ENCODE measurements at regions not wholly inside any gene's neighbourhood (a gene's known extent, or its start where the extent isn't known, plus 50 kb on each side); places are given as distances from the start of the nearest gene placed in this dataset.

- Histone ChIP-seq H3K4me1 (ENCODE audit: control insufficient read depth in 2 of 2, insufficient read depth in 2 of 2, low read length in 1 of 2) (no peaks in the 10 kb centered on the region), H3K4me3 (ENCODE audit: low read depth in 1 of 2, low read length in 2 of 2) (no peak overlapping the region), H3K27me3 (ENCODE audit: control insufficient read depth in 1 of 2, insufficient read depth in 2 of 2, low read length in 2 of 2) (no peaks in the 10 kb centered on the region), H3K27ac (ENCODE audit: low read depth in 2 of 2, low read length in 1 of 2) (no peak overlapping the region), H3K9me3 (ENCODE audit: control insufficient read depth in 2 of 2, insufficient read depth in 1 of 2, low read depth in 1 of 2, low read length in 1 of 2) (no peaks in the 10 kb centered on the region), H3K36me3 (ENCODE audit: control insufficient read depth in 2 of 2, insufficient read depth in 2 of 2, low read length in 1 of 2) (no peaks in the 10 kb centered on the region)
- WGBS, 2 donors, result 71 to 72% methylated on average over 4 of the region's 4 CpGs
Observed at GRCh38 chr7:80374321-80374720, 137.5 kb downstream of the GNAT3 start.

GRCh38 chr7:80373429-80374032, 138.3 kb downstream of the GNAT3 start:
- H3K27ac ChIP-seq (ENCODE audit: low read depth in 2 of 2, low read length in 1 of 2), result no peak overlapping the region
- 77 to 78% methylated on average over 4 of the region's 4 CpGs for WGBS, 2 donors
- no peak overlapping the region for H3K4me3 ChIP-seq (ENCODE audit: low read depth in 1 of 2, low read length in 2 of 2)
- H3K27me3 ChIP-seq (ENCODE audit: control insufficient read depth in 1 of 2, insufficient read depth in 2 of 2, low read length in 2 of 2), result no peaks in the 10 kb centered on the region
- H3K36me3 ChIP-seq (ENCODE audit: control insufficient read depth in 2 of 2, insufficient read depth in 2 of 2, low read length in 1 of 2), result no peaks in the 10 kb centered on the region
- H3K4me1 ChIP-seq (ENCODE audit: control insufficient read depth in 2 of 2, insufficient read depth in 2 of 2, low read length in 1 of 2), result no peaks in the 10 kb centered on the region
- H3K9me3 ChIP-seq (ENCODE audit: control insufficient read depth in 2 of 2, insufficient read depth in 1 of 2, low read depth in 1 of 2, low read length in 1 of 2), result no peaks in the 10 kb centered on the region

DNA sequence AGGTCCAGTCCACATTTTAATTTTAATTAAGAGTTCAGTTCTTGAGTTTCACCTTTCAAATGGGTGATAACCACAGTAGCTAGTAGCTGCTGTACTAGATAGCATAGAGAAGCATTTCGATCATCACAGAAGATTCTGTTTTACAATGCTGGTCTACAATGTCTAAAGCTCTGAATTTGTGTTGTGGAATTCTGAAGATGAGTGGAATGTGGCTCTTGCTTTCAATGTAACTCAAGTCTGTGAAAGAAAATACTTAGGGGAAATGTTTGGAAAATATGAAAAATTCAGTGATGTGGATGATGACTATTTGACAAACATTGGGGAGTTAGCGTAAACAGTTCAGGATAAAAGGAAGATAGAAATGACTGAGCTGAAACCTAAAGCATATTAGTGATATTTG, 139.4 kb downstream of the GNAT3 start:
- Histone ChIP-seq H3K4me1 (ENCODE audit: control insufficient read depth in 2 of 2, insufficient read depth in 2 of 2, low read length in 1 of 2) (no peaks in the 10 kb centered on the region), H3K9me3 (ENCODE audit: control insufficient read depth in 2 of 2, insufficient read depth in 1 of 2, low read depth in 1 of 2, low read length in 1 of 2) (no peaks in the 10 kb centered on the region), H3K27me3 (ENCODE audit: control insufficient read depth in 1 of 2, insufficient read depth in 2 of 2, low read length in 2 of 2) (no peaks in the 10 kb centered on the region), H3K27ac (ENCODE audit: low read depth in 2 of 2, low read length in 1 of 2) (no peak overlapping the region), H3K36me3 (ENCODE audit: control insufficient read depth in 2 of 2, insufficient read depth in 2 of 2, low read length in 1 of 2) (no peaks in the 10 kb centered on the region), H3K4me3 (ENCODE audit: low read depth in 1 of 2, low read length in 2 of 2) (no peak overlapping the region)
- 74 to 75% methylated on average over 2 of the region's 2 CpGs for WGBS, 2 donors

DNA sequence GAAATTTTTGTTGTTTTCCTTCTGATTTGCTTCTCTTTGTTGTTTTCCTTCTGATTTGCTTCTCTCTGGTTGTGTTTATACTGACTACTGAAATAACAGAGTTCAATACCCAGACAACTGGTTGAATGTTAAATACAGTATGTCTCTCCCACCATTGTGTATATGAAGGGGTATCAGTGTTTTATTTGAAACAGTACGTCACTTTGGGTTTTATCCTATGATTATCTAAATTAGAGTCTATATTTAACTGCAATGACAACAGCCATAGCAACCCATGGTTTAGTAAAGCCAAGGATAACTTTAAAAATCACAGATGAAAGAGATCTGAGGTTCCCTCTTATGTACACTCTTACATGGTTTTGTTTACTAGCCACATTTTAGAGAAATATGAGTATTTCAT, 141.3 kb downstream of the GNAT3 start:
- Histone ChIP-seq H3K27me3 (ENCODE audit: control insufficient read depth in 1 of 2, insufficient read depth in 2 of 2, low read length in 2 of 2) (no peaks in the 10 kb centered on the region), H3K9me3 (ENCODE audit: control insufficient read depth in 2 of 2, insufficient read depth in 1 of 2, low read depth in 1 of 2, low read length in 1 of 2) (no peaks in the 10 kb centered on the region), H3K36me3 (ENCODE audit: control insufficient read depth in 2 of 2, insufficient read depth in 2 of 2, low read length in 1 of 2) (no peaks in the 10 kb centered on the region), H3K4me3 (ENCODE audit: low read depth in 1 of 2, low read length in 2 of 2) (no peak overlapping the region), H3K4me1 (ENCODE audit: control insufficient read depth in 2 of 2, insufficient read depth in 2 of 2, low read length in 1 of 2) (no peaks in the 10 kb centered on the region), H3K27ac (ENCODE audit: low read depth in 2 of 2, low read length in 1 of 2) (no peak overlapping the region)
- 78 to 89% methylated on average over 1 of the region's 1 CpG for WGBS, 2 donors

DNA sequence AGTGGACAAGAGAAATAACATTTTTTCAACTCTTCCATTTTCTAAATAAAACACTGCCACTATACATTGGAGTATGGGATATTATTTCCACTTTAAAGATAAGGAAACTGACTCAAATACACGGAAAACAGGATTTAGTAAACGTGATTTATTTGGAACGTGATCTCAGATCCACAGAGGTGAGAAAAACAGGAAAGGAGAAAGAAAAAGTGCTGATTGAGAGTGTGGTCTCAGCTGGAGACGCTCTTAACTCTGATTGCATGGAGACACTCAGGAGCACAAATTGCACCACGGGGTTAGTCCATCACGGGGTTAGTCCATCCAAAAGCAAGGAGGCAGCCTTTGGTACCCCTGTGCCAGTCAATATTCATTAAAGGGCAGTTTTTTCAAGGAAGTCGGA, 142.5 kb downstream of the GNAT3 start:
- Histone ChIP-seq H3K4me3 (ENCODE audit: low read depth in 1 of 2, low read length in 2 of 2) (no peak overlapping the region), H3K36me3 (ENCODE audit: control insufficient read depth in 2 of 2, insufficient read depth in 2 of 2, low read length in 1 of 2) (no peaks in the 10 kb centered on the region), H3K9me3 (ENCODE audit: control insufficient read depth in 2 of 2, insufficient read depth in 1 of 2, low read depth in 1 of 2, low read length in 1 of 2) (no peaks in the 10 kb centered on the region), H3K4me1 (ENCODE audit: control insufficient read depth in 2 of 2, insufficient read depth in 2 of 2, low read length in 1 of 2) (no peaks in the 10 kb centered on the region), H3K27ac (ENCODE audit: low read depth in 2 of 2, low read length in 1 of 2) (no peak overlapping the region), H3K27me3 (ENCODE audit: control insufficient read depth in 1 of 2, insufficient read depth in 2 of 2, low read length in 2 of 2) (no peaks in the 10 kb centered on the region)
- 73 to 77% methylated on average over 7 of the region's 7 CpGs for WGBS, 2 donors

DNA sequence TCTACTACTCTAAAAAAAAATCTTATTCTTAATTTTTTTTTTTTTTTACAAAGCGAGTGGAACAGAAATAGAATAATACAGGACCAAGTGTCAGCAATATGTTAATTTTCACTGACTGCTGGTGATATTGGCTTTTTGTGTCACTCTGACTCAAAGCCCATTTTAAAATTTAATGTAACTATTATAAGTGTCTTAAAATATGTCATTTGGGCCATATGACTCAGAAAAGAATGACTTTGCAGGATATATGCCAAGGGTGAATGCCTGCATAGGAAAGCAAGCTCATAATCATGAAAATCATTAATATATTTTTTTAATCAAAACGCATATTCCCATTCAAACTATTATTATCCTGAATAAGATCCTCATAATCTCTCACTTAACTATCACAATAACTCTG, 149.2 kb downstream of the GNAT3 start:
- Histone ChIP-seq H3K4me3 (ENCODE audit: low read depth in 1 of 2, low read length in 2 of 2) (no peak overlapping the region), H3K36me3 (ENCODE audit: control insufficient read depth in 2 of 2, insufficient read depth in 2 of 2, low read length in 1 of 2) (no peaks in the 10 kb centered on the region), H3K27me3 (ENCODE audit: control insufficient read depth in 1 of 2, insufficient read depth in 2 of 2, low read length in 2 of 2) (no peaks in the 10 kb centered on the region), H3K27ac (ENCODE audit: low read depth in 2 of 2, low read length in 1 of 2) (no peak overlapping the region), H3K9me3 (ENCODE audit: control insufficient read depth in 2 of 2, insufficient read depth in 1 of 2, low read depth in 1 of 2, low read length in 1 of 2) (no peaks in the 10 kb centered on the region), H3K4me1 (ENCODE audit: control insufficient read depth in 2 of 2, insufficient read depth in 2 of 2, low read length in 1 of 2) (no peaks in the 10 kb centered on the region)
- 86% methylated on average over 2 of the region's 2 CpGs for WGBS, 2 donors

- Histone ChIP-seq H3K4me1 (ENCODE audit: control insufficient read depth in 2 of 2, insufficient read depth in 2 of 2, low read length in 1 of 2) (no peaks in the 10 kb centered on the region), H3K9me3 (ENCODE audit: control insufficient read depth in 2 of 2, insufficient read depth in 1 of 2, low read depth in 1 of 2, low read length in 1 of 2) (no peaks in the 10 kb centered on the region), H3K36me3 (ENCODE audit: control insufficient read depth in 2 of 2, insufficient read depth in 2 of 2, low read length in 1 of 2) (no peaks in the 10 kb centered on the region), H3K27me3 (ENCODE audit: control insufficient read depth in 1 of 2, insufficient read depth in 2 of 2, low read length in 2 of 2) (no peaks in the 10 kb centered on the region), H3K27ac (ENCODE audit: low read depth in 2 of 2, low read length in 1 of 2) (no peak overlapping the region), H3K4me3 (ENCODE audit: low read depth in 1 of 2, low read length in 2 of 2) (no peak overlapping the region)
- 39 to 74% methylated on average over 1 of the region's 1 CpG for WGBS, 2 donors
Observed at GRCh38 chr7:80362010-80362618, 149.8 kb downstream of the GNAT3 start.

- no peak overlapping the region for H3K27ac ChIP-seq (ENCODE audit: low read depth in 2 of 2, low read length in 1 of 2)
- H3K9me3 ChIP-seq (ENCODE audit: control insufficient read depth in 2 of 2, insufficient read depth in 1 of 2, low read depth in 1 of 2, low read length in 1 of 2), result no peaks in the 10 kb centered on the region
- no peaks in the 10 kb centered on the region for H3K4me1 ChIP-seq (ENCODE audit: control insufficient read depth in 2 of 2, insufficient read depth in 2 of 2, low read length in 1 of 2)
- H3K4me3 ChIP-seq (ENCODE audit: low read depth in 1 of 2, low read length in 2 of 2), result no peak overlapping the region
- WGBS, 2 donors, result 72 to 83% methylated on average over 2 of the region's 2 CpGs
- no peaks in the 10 kb centered on the region for H3K36me3 ChIP-seq (ENCODE audit: control insufficient read depth in 2 of 2, insufficient read depth in 2 of 2, low read length in 1 of 2)
- no peaks in the 10 kb centered on the region for H3K27me3 ChIP-seq (ENCODE audit: control insufficient read depth in 1 of 2, insufficient read depth in 2 of 2, low read length in 2 of 2)
Observed at GRCh38 chr7:80359476-80359875, 152.4 kb downstream of the GNAT3 start.

DNA sequence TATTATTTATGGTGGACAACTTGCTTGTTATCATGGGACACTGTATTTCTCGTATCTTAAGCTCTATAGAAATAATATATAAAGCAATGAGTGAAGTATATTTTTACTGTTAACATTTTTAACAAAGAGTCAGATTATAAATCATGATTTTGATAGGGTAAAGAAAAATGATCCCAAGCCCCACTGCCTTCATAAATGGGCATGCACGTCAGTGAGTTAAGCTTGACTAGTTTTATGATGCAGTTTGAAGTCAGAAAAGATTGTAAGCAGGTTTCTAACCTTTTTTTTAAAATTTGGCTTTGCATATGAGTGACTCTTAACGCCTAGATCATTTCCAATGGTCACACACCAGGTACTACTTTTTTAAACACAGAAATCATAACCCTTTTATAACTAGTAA, 152.8 kb downstream of the GNAT3 start:
- H3K36me3 ChIP-seq (ENCODE audit: control insufficient read depth in 2 of 2, insufficient read depth in 2 of 2, low read length in 1 of 2), result no peaks in the 10 kb centered on the region
- WGBS, 2 donors, result 83 to 84% methylated on average over 3 of the region's 3 CpGs
- H3K4me1 ChIP-seq (ENCODE audit: control insufficient read depth in 2 of 2, insufficient read depth in 2 of 2, low read length in 1 of 2), result no peaks in the 10 kb centered on the region
- no peaks in the 10 kb centered on the region for H3K27me3 ChIP-seq (ENCODE audit: control insufficient read depth in 1 of 2, insufficient read depth in 2 of 2, low read length in 2 of 2)
- no peak overlapping the region for H3K27ac ChIP-seq (ENCODE audit: low read depth in 2 of 2, low read length in 1 of 2)
- H3K9me3 ChIP-seq (ENCODE audit: control insufficient read depth in 2 of 2, insufficient read depth in 1 of 2, low read depth in 1 of 2, low read length in 1 of 2), result no peaks in the 10 kb centered on the region
- no peak overlapping the region for H3K4me3 ChIP-seq (ENCODE audit: low read depth in 1 of 2, low read length in 2 of 2)

DNA sequence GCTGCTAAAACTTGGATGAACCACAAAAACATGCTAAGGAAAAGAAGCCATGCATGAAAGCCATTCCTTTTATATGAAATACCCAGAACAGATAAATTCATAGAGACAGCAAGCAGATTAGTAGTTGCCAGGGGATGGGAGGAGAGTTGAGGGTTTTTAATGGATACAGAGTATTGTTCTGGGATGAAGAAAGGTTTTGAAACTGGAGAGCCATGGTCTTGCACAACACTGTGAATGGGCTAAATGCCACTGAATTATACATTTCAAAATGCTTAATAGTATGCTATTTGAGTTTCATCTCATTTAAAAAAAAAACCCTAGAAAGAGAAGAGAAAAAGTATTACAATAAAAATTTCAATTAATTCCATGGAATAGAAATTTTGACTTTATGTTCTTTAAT, 154.3 kb downstream of the GNAT3 start:
- H3K27ac ChIP-seq (ENCODE audit: low read depth in 2 of 2, low read length in 1 of 2), result no peak overlapping the region

More for the DNA sequence above, 154.3 kb downstream of the GNAT3 start:
- Histone ChIP-seq H3K9me3 (ENCODE audit: control insufficient read depth in 2 of 2, insufficient read depth in 1 of 2, low read depth in 1 of 2, low read length in 1 of 2) (no peaks in the 10 kb centered on the region), H3K4me1 (ENCODE audit: control insufficient read depth in 2 of 2, insufficient read depth in 2 of 2, low read length in 1 of 2) (no peaks in the 10 kb centered on the region), H3K27me3 (ENCODE audit: control insufficient read depth in 1 of 2, insufficient read depth in 2 of 2, low read length in 2 of 2) (no peaks in the 10 kb centered on the region), H3K36me3 (ENCODE audit: control insufficient read depth in 2 of 2, insufficient read depth in 2 of 2, low read length in 1 of 2) (no peaks in the 10 kb centered on the region), H3K4me3 (ENCODE audit: low read depth in 1 of 2, low read length in 2 of 2) (no peak overlapping the region)

All from esophagus (tissue), 2 donors.